NCI-H146 (cell line): ENCODE measurements at regions not wholly inside any gene's neighbourhood (a gene's known extent, or its start where the extent isn't known, plus 50 kb on each side); places are given as distances from the start of the nearest gene placed in this dataset.
"Not testable (repeated sequence)": the region's sequence is repeated elsewhere in the genome, so short reads cannot be mapped to it uniquely, and the experiment has no call there.

ENCODE experiments used
- DNase-seq: peaks from one replicate; lab custom pipeline; 2025; lab: John Stamatoyannopoulos, UW

- DNase-seq: no peak
Measured at GRCh38 chr13:65679240-65679639, 1550.9 kb downstream of the PCDH9 start.

- DNase-seq: no peak
Measured at GRCh38 chr13:65677906-65678305, 1552.2 kb downstream of the PCDH9 start.

- not testable (repeated sequence) for DNase-seq
Measured at GRCh38 chr13:65675383-65675782, 1554.8 kb downstream of the PCDH9 start.

- DNase-seq: no peak
Measured at GRCh38 chr13:65670014-65670625, 1560.0 kb downstream of the PCDH9 start.

GRCh38 chr13:65660731-65661130 lies 1569.4 kb downstream of the PCDH9 start:
- no peak for DNase-seq

GRCh38 chr13:65656740-65657329 lies 1573.3 kb downstream of the PCDH9 start:
- no peak for DNase-seq

GRCh38 chr13:65653613-65654012 lies 1576.5 kb downstream of the PCDH9 start:
- DNase-seq: peak; percentile 44

- no peak for DNase-seq
Measured at GRCh38 chr13:65650321-65650720, 1579.8 kb downstream of the PCDH9 start.

- DNase-seq: no peak
Measured at GRCh38 chr13:65642996-65643395, 1587.1 kb downstream of the PCDH9 start.

GRCh38 chr13:65642301-65642700 lies 1587.8 kb downstream of the PCDH9 start:
- DNase-seq: no peak

GRCh38 chr13:65638572-65639168 lies 1591.5 kb downstream of the PCDH9 start:
- DNase-seq: peak; percentile 53

GRCh38 chr13:65633806-65634205 lies 1596.3 kb downstream of the PCDH9 start:
- no peak for DNase-seq

GRCh38 chr13:65631078-65631477 lies 1599.1 kb downstream of the PCDH9 start:
- no peak for DNase-seq

- no peak for DNase-seq
Measured at GRCh38 chr13:65629926-65630325, 1600.2 kb downstream of the PCDH9 start.

- no peak for DNase-seq
Measured at GRCh38 chr13:65623148-65623547, 1607.0 kb downstream of the PCDH9 start.

GRCh38 chr13:65615506-65615905 lies 1614.6 kb downstream of the PCDH9 start:
- no peak for DNase-seq

- no peak for DNase-seq
Measured at GRCh38 chr13:65613004-65613403, 1617.1 kb downstream of the PCDH9 start.

- DNase-seq: no peak
Measured at GRCh38 chr13:65609350-65609749, 1620.8 kb downstream of the PCDH9 start.

GRCh38 chr13:65606622-65607021 lies 1623.5 kb downstream of the PCDH9 start:
- no peak for DNase-seq

- DNase-seq: no peak
Measured at GRCh38 chr13:65605396-65605795, 1624.7 kb downstream of the PCDH9 start.

- DNase-seq: no peak
Measured at GRCh38 chr13:65603160-65603559, 1627.0 kb downstream of the PCDH9 start.

GRCh38 chr13:65601855-65602254 lies 1628.3 kb downstream of the PCDH9 start:
- DNase-seq: no peak

- DNase-seq: no peak
Measured at GRCh38 chr13:65600702-65601101, 1629.4 kb downstream of the PCDH9 start.
